ENCODE measurements at regions not wholly inside any gene's neighbourhood (a gene's known extent, or its start where the extent isn't known, plus 50 kb on each side); places are given as distances from the start of the nearest gene placed in this dataset.
A peak's percentile ranks its signal among the peaks of the same experiment; 100 is the strongest.

GRCh38 chr2:176626796-176627195, 357.6 kb downstream of the MTX2 start:
- DNase-seq = no peak
- in situ Hi-C loops (cut with HindIII; ENCODE audit: low pct_ligation_motif_present, low sequenced_read_pairs) = loop anchor here (25.0 kb wide), 1 partner anchor 489 kb away; the partner anchor contains the start of gene HOXD8
- TF ChIP-seq CTCF (IDR thresholded peaks at IDR 0.05; ENCODE audit: low read depth, low read length, missing control alignments) = no peak
- Histone ChIP-seq H3K27me3 (replicated peaks) (no peaks in the 10 kb centered on the region), H3K36me3 (replicated peaks) (no peaks in the 10 kb centered on the region), H3K4me3 (ENCODE audit: low read depth, low read length) (no peak overlapping the region), H3K27ac (no peak overlapping the region)

GRCh38 chr2:176628438-176628837, 359.2 kb downstream of the MTX2 start:
- Histone ChIP-seq H3K4me3 (ENCODE audit: low read depth, low read length) (no peak overlapping the region), H3K27me3 (replicated peaks) (peaks cover 2% of the 10 kb centered on the region), H3K27ac (no peak overlapping the region), H3K36me3 (replicated peaks) (no peaks in the 10 kb centered on the region)
- no peak for TF ChIP-seq CTCF (IDR thresholded peaks at IDR 0.05; ENCODE audit: low read depth, low read length, missing control alignments)
- no peak for DNase-seq
- in situ Hi-C loops (cut with HindIII; ENCODE audit: low pct_ligation_motif_present, low sequenced_read_pairs) = loop anchor here (25.0 kb wide), 1 partner anchor 491 kb away; the partner anchor contains the start of gene HOXD8

- no peak overlapping the region for H3K4me3 ChIP-seq (ENCODE audit: low read depth, low read length)
Measured at GRCh38 chr2:176633754-176634153, 364.5 kb downstream of the MTX2 start.

GRCh38 chr2:176636401-176636800, 367.2 kb downstream of the MTX2 start:
- in situ Hi-C loops (cut with HindIII; ENCODE audit: low pct_ligation_motif_present, low sequenced_read_pairs) = loop anchor here (25.0 kb wide), 1 partner anchor 499 kb away; the partner anchor contains the start of gene HOXD8
- Histone ChIP-seq H3K4me3 (ENCODE audit: low read depth, low read length) (no peak overlapping the region), H3K27me3 (replicated peaks) (peaks cover 17% of the 10 kb centered on the region), H3K36me3 (replicated peaks) (no peaks in the 10 kb centered on the region), H3K27ac (no peak overlapping the region)
- DNase-seq = no peak
- TF ChIP-seq CTCF (IDR thresholded peaks at IDR 0.05; ENCODE audit: low read depth, low read length, missing control alignments) = no peak

More at GRCh38 chr2:176633754-176634153, 364.5 kb downstream of the MTX2 start:
- no peaks in the 10 kb centered on the region for H3K36me3 ChIP-seq (replicated peaks)
- peaks cover 17% of the 10 kb centered on the region for H3K27me3 ChIP-seq (replicated peaks)
- in situ Hi-C loops (cut with HindIII; ENCODE audit: low pct_ligation_motif_present, low sequenced_read_pairs) = loop anchor here (25.0 kb wide), 1 partner anchor 496 kb away; the partner anchor contains the start of gene HOXD8
- H3K27ac ChIP-seq = no peak overlapping the region
- TF ChIP-seq CTCF (IDR thresholded peaks at IDR 0.05; ENCODE audit: low read depth, low read length, missing control alignments) = no peak
- DNase-seq = no peak

- no peak for DNase-seq
- H3K27me3 ChIP-seq (replicated peaks) = peaks cover 15% of the 10 kb centered on the region
- peak overlapping the region; percentile 62 for H3K4me3 ChIP-seq (ENCODE audit: low read depth, low read length)
- no peak overlapping the region for H3K27ac ChIP-seq
- no peaks in the 10 kb centered on the region for H3K36me3 ChIP-seq (replicated peaks)
- no peak for TF ChIP-seq CTCF (IDR thresholded peaks at IDR 0.05; ENCODE audit: low read depth, low read length, missing control alignments)
- in situ Hi-C loops (cut with HindIII; ENCODE audit: low pct_ligation_motif_present, low sequenced_read_pairs) = loop anchor here (25.0 kb wide), 1 partner anchor 500 kb away; the partner anchor contains the start of gene HOXD8
Measured at GRCh38 chr2:176637142-176637485, 367.9 kb downstream of the MTX2 start.
